AG20443 (cell line): ENCODE measurements at regions not wholly inside any gene's neighbourhood (a gene's known extent, or its start where the extent isn't known, plus 50 kb on each side); places are given as distances from the start of the nearest gene placed in this dataset.
"Not testable (repeated sequence)": the region's sequence is repeated elsewhere in the genome, so short reads cannot be mapped to it uniquely, and the experiment has no call there.

Experiments used
- DNase-seq: peaks from one replicate; pipeline ENCODE4 v3.0.0; 2012; ENCODE audit warnings: low spot score, mixed read lengths

DNA sequence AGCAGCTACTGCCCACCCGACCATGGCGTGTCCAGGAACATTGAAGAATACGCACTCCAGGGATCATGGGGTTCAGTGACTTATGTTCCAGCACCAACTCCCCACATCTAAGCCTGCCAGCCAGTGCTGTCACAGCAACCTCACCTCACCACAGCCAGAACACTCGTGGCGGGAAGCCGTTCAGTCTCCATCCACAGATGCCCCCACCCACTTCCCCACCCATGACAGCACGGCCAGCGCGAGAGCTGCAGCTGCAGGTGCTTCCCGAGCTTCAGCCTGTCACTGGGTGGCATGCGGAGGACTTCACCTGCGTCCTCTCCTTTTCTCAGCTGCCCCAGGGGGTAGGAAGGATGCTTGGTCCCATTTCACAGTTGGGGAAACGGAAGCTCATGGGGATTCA is 50.3 kb downstream of the RBFOX3 start:
- no peak for DNase-seq

DNA sequence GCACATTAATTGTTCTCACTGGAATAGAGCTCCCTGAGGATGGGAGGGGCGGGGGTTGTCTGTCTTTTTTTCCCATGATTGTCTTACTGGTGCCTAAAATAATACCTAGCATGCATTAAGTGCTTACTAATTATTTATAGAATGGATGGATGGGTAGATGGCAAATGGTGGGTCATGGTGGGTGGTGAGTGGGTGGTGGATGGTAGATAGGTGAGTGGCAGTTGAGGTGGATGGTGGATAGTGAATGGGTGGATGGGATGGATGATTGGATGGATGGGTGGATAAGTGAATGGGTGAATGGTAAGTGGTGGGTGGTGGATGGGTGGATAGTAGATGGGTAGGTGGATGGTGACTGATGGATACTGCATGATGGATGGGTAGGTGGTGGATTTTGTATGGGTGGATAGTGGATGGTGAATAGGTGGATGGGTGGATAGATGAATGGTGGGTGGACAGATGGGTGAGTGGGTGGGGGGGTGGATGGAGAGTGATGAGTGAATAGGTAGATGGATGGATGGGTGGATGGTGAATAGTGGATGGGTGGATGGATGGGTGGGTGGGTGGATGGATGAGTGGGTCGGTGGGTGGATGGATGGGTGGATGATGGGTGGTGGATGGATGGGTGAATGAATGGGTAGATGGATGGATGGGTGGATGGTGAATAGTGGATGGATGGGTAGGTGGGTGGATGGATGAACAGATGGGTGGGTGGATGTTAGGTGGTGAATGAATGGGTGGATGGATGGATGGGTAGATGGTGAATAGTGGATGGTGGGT is 51.6 kb downstream of the RBFOX3 start:
- DNase-seq = no peak

DNA sequence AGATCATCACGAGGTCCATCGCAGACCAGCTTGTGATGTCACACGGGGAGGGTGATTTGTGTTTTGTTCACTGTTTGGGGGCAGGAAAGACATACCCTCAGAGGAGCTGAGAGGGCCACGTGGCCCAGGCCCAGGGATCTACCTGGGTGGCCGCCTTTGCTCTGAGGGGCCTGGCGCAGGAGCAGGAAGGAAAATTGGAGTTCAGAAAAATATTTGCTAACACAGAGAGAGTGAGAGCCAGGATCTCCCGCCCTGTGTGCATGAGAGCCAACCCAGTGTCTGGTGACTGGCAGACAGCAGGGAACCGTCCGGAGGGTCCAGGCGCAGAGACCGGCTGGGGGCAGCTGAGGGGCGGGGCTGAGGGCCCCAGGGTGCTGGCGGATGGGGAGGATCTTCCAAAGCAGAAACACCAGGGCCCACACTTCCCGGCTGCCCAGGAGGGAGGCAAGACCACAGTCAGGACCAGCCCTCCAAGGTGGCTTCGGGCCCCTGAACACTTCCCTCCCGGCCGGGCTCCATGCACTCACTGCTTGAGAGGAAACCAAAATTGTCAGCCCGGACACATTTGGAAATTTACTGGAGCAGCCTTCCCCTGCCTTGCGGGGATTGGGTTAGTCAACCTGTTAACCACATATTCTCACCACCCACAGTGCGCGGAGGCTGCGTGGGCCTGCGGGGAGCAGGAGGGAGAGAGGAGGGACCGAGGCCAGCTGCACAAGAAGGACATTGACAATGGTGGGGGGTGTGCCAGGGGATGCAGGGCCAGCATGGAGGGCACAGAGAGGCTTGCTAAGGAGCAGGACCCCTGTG is 52.6 kb downstream of the RBFOX3 start:
- no peak for DNase-seq

DNA sequence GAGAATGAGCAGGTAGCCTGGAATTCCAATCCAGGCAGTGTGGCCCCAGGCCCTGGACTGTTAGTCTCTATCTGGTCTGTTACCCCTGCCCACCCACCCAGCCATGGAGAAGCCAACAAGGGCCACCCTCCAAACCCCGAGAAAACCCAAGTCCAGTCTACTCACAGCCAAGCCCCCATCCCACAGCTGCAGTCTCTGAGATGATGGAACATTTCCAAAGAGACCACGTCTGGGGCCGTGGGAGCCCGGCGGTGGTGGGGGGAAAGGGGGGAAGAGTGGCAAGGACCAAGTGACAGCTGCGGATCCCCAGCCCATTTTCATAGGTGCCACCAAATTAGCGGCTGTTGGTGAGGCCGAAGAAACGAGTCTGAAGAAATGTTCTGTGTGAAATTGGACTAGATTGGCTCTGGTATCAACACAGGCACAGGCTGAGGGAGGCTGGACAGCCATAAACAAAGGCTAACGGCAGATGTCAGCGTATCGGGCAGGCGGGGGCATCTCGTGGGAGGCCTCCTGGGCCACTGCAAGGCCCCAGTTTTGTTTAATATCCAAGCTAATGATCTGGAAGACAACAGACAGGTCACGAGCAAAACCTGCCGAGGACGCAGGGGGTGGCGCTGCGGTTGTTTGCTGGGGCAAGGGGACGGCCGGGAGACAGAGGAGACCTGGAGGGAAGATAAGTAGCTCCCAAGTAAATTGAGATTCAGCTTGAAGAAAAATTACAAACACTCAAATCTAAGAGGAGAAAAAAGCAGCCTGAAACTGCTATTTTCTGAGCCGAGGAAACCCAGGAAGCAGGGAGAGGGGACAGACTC is 53.4 kb downstream of the RBFOX3 start:
- DNase-seq = no peak

DNA sequence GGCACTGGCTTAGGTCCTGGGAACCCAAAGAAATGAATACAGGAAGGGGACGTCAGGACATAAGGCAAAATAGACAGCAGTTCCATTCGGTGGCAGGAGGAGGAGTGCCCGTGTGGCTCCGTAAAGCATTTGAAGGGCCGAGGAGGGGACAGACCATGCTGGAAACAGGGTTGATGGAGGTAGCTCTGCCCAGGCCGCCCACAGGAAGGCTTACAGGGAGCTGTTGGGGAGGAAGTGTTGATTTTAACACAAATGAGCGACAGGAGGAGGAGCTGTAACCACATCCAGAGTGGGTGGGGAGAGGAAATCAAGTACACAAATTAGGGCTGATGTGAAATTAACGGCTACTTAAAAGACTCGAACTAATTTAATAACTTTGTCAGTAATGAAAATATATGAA is 54.6 kb downstream of the RBFOX3 start:
- DNase-seq = no peak

DNA sequence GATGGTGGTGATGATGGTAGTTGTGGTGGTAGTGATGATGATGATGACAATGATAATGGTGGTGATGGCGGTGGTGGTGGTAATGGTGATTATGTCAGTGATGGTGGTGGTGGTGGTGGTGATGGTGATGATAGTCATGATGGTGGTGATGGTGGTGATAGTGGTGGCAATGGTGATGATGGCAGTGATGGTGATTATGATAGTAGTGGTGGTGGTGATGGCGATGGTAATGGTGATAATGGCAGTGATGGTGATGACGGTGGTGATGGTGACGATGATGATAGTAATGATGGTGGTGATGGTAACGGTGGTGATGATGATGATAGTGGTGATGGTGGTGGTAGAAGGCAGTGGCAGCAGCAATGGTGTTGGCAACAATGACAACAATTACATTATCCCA is 55.3 kb downstream of the RBFOX3 start:
- no peak for DNase-seq

DNA sequence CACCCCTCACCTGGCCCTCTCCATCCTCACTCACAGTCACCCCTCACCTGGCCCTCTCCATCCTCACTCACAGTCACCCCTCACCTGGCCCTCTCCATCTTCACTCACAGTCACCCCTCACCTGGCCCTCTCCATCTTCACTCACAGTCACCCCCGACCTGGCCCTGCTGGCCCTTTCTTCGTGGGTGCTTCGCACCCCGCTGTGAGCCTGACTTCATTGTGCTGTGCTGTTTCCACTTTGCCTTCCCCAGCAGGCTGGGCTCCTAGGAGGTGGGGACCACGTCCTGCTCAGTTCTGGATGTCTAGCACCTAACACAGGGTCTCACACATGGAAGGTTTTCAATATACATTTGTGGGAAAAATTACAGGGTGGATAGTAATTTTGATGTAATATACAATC is 56.5 kb downstream of the RBFOX3 start:
- not testable (repeated sequence) for DNase-seq

DNA sequence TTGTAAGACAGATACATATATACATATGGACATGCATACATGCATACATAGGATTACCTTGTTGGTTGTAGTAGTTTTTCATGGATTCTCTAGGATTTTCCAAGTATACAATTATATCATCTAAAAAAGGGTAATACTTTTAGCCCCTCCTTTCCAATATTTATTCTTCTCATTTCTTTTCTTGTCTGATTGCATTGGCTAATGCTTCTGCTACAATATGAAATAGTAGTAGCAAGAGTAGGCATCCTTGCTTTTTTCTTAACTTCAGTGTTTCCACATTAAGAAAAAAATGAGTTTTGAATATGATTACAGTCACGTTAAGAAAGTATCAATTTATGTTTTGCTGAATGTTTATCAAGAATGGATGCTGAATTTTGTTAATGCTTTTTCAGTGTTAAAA is 58.0 kb downstream of the RBFOX3 start:
- DNase-seq = no peak

DNA sequence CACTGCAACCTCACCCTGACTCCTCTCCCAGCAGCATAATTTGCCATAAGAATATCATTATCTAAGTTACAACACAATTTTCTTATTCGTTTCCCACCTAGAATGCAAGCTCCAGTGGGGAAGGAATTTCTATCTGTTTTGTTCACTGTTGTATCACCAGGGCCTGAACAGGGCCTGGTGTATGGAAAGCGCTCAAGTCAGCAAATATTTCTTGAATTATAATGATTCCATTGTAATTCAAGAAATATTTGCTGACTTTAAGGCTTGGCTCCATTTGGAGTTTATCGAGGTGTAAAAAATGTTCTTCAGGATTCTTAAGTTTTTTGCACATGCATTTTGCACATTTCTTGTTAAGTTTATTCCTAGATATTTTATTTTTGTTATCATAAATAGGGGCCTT is 58.4 kb downstream of the RBFOX3 start:
- no peak for DNase-seq

DNA sequence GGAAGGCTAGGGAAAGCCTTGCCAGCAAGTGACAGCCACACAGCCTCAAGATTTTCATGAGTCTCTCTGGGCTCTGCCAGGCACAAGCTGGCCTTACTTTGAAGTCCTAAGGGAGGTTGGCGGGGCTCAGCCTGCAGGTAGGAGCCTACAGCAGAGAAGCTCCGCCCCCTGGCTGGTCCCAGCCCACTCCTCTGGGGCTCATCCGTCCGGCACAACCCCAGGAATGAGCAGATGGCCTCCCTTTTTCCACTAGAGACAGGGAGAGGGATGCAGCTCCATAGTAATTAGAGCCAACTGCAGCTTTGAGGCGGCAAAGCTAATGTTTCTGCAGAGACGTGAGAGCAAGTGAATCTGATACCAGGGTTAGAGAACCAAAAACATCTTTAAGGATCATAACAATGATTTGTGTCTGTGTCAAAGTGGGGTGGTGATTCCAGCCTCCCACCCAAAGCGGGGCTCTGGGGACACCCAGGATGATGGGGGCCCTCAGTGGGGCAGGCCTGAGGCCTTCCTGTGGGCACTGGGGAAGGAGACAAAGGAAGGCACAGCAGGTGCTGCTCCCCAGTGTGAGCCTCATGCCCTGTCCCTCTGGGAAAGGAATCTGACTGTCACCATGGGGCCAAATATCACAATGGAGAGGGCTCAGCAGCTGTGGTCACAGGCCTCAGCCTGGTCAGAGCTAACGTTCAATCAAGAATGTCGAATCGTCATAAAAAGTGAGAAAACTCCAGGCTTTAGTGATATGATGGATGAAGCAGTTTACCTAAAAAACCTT is 61.5 kb downstream of the RBFOX3 start:
- DNase-seq = no peak

DNA sequence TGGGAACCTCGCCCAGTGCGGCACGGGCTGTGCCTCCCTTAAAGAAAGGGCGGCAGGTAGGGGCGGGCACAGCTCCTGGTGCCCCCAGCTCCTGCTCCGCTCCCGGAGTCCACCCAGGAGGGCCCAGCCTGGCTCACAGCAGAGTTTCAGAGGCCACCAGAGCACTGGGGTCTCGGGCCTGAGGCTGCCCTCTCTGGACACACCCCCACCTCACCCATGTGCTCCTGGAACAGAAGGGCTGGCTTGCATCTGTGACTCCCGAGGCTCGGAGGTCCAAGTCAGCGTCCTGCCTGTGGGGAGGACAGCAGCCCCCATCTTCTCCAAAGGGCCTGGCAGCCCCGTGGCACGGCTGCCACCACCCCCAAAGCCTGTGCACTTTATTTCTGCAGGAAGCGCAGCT is 62.7 kb downstream of the RBFOX3 start:
- no peak for DNase-seq

DNA sequence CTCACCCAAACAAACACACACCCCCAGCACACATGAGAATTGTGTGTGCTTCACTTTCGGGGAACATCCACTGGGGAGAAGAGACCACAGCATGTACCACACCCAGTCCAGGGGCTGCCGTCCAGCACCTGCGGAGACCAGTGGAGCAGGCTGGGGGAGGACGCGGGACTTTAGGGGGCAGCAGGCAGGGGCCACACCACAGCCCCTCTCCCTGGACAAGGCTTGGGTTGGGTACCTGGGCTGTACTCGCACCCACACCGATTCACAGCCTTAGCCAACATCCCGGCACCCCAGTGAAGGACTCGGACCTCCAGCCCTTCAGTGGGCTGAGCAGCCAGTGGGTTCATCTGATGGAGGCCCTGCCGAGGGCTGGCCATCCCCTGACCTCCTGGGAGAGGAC is 63.3 kb downstream of the RBFOX3 start:
- DNase-seq = no peak

DNA sequence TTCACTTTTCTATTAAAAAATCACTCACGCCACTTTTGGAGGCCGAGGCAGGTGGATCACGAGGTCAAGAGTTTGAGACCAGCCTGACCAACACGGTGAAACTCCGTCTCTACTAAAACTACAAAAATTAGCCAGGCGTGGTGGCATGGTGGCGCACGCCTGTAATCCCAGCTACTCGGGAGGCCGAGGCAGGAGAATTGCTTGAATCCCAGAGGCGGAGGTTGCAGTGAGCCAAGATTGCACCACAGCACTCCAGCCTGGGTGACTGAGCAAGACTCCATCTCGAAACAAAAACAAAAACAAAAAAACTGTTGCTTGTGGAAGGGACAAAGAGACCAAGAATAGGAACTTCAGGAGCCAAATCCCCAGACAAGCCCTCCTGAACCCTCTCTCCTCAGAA is 63.7 kb downstream of the RBFOX3 start:
- DNase-seq = not testable (repeated sequence)

DNA sequence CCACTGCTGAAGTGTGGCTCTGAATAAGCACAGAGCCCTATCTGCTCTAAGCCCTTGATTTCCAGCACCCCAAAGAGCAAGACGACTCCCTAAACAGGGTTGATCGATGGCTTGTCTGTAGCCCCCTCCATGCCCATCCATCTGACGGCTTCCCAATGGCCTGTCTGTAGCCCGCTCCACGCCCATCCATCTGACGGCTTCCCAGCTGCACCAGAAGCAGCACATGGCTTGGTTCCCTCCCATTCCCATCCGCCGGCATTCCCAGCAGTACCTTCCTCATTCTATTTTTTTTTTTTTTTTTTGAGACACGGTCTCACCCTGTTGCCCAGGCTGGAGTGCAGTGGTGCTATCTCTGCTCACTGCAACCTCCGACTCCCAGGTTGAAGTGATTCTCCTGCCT is 64.5 kb downstream of the RBFOX3 start:
- no peak for DNase-seq

DNA sequence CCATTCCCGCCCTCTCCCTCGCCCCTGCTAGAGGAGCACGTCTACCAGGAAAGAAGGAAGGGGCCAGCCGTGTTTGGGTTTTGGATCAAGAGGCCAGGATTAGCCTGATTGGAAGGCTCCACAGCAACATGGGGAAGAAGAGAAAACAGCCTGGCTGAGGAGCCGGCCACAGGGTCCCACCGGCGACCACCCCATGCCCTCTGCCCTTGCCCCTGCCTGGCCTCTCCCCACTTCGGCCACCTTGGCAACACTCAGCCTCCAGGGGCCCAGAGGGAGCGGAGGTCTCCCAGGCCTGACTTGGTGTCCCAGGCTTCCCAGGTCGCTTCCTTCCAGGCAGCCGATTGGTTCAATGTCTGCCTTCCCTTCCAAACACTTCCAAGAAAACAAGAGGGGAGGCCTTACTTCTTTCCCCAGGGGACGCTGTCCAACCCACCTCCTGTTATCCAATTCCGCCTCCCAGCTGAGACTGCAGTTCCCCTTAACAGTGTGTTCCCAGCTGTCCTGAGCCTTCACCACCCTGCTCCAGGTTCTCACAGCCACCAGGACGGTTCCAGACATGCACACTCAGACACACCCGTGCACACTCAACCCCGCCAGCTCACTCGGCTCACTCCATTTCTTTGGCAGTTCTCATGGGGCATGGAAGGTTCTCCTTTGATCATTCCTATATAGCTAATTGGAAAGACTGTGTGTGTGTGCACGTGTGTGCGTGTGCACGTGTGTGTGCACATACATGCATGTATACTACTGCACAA is 65.4 kb downstream of the RBFOX3 start:
- DNase-seq = no peak

DNA sequence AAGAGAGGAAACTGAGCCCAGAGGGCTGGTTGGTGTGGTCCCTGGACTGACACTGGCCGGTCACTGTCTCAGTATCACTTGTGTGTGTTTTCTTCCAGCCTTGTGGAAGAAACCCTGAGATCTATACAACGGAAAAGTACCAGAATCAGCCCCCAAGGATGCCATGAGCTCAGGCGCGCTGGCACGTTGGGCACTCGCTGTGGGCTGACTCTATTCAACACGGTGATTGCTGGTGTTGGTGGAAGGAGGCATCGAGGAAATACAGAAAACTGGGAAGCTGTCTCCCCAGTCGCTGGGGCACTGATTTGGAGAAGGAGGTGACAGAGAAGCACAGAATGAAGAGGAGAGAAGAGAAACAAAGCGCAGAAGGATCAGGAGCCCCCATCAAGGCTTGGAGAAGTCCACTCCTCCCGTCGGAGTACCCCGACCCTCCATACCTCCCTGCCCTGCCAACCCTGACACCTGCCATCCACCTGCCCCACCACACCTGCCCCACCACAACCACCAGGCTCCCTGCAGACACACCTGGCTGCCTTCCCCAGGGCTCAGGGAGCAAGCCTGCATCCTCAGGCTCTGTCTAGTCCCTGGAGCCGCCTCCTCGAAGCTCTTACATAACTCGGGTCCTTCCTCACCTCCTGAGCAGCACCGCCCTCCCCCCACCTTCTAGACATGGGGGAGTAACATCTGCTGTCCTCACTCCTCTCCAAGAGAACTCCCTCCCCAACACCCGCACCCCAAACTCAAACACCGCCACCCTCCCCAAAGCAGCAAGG is 66.5 kb downstream of the RBFOX3 start:
- DNase-seq = no peak

DNA sequence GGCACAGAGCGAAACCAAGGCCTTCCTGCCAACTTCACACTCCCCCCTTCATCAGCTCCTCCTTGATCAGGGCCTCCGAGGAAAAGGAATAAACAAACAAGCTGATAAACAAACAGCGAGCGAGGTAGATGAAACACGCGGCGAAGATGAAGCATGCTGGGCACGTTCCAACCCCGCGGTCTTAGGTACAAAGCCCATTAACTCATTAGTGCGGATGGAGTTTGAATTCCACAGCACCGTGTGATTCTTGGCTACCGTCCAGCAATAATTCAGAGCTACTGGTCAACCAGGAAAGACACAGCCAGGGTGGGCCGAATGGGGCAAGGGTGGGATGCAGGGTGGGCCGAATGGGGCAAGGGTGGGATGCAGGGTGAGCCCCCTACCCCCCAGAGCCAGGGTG is 67.3 kb downstream of the RBFOX3 start:
- no peak for DNase-seq

DNA sequence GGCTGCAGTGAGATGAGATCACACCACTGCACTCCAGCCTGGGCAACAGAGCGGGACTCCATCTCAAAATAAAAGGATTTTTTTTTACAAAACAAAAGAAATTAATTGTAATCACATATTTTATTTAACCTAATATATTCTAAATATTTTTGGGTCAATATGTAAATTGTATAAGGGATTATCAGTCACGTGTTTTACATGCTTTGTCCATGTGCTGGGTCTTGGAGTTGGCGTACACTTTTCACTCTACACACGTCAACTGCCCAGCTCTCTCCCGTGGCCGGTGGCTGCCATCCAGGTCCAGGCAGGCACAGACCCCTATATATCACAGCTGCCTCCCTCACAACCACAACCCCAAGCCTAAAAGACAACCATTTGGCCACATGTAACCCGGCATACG is 68.1 kb downstream of the RBFOX3 start:
- no peak for DNase-seq

DNA sequence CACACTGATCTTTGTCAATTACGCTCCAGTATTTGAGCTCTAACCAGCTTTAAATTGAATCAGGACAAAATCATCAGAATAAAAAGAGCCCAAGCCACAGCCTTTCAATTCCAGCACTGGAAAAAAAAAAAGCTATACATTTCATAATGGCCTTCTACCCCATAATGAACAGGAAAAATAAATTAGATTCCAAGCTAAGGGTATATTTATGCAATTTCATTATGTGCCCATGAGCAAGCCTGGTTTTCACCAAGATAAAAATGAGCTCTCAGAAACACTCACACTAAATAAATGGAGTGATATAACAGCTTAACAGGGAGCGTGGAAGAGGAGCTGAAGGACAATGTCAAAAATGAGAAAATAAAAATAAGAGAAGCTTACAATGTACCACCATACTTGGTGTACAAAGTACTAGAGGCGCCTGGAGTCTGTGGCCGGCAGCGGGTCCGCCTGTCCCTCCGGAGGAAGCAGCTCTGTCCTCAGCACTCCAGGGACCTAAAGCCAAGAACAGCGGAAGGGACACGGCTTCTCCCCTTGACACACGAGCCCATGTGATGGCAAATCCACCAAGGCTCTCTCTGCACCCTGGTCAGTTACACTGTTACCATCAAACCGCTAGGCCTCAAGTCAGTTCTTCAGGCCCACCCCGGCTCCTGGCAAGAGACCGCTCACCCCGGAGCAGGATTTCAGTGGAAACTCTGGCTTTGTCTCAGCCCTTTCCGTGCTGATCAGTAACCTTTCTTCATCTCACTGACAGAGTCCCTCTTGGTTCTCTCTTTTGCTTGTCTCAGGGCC is 69.6 kb downstream of the RBFOX3 start:
- DNase-seq = no peak
